ENCODE measurements at regions not wholly inside any gene's neighbourhood (a gene's known extent, or its start where the extent isn't known, plus 50 kb on each side); places are given as distances from the start of the nearest gene placed in this dataset.

- DNase-seq (ENCODE audit: low read depth), result no peak
- H3K4me3 ChIP-seq (ENCODE audit: low read depth, low read length), result no peak overlapping the region
- TF ChIP-seq, protein P1, sequence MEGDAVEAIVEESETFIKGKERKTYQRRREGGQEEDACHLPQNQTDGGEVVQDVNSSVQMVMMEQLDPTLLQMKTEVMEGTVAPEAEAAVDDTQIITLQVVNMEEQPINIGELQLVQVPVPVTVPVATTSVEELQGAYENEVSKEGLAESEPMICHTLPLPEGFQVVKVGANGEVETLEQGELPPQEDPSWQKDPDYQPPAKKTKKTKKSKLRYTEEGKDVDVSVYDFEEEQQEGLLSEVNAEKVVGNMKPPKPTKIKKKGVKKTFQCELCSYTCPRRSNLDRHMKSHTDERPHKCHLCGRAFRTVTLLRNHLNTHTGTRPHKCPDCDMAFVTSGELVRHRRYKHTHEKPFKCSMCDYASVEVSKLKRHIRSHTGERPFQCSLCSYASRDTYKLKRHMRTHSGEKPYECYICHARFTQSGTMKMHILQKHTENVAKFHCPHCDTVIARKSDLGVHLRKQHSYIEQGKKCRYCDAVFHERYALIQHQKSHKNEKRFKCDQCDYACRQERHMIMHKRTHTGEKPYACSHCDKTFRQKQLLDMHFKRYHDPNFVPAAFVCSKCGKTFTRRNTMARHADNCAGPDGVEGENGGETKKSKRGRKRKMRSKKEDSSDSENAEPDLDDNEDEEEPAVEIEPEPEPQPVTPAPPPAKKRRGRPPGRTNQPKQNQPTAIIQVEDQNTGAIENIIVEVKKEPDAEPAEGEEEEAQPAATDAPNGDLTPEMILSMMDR (conservative IDR thresholded peaks at IDR 0.05; ENCODE audit: low read depth, low read length), result no peak
Observed at GRCh38 chr18:25590456-25590855, 238.5 kb upstream of the ZNF521 start.

DNA sequence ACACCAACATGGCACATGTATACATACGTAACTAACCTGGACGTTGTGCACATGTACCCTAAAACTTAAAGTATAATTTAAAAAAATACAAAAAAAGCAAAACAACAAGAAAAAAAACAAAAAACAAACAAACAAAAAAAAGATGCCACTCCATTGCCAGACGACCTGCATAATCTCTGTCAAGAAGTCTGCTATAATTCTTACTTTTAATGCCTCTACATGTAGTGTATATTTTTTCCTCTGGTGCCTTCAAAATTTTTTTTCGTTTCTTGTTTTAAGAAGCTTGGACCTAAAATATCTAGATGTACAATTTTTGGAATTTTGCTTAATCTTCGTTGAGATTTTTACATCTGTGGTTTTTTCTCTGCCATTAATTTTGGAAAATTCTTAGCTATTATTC is 235.6 kb upstream of the ZNF521 start:
- TF ChIP-seq, protein P1 (conservative IDR thresholded peaks at IDR 0.05; ENCODE audit: low read depth, low read length), result no peak
- no peak overlapping the region for H3K4me3 ChIP-seq (ENCODE audit: low read depth, low read length)
- peak; percentile 4 for DNase-seq (ENCODE audit: low read depth)

DNA sequence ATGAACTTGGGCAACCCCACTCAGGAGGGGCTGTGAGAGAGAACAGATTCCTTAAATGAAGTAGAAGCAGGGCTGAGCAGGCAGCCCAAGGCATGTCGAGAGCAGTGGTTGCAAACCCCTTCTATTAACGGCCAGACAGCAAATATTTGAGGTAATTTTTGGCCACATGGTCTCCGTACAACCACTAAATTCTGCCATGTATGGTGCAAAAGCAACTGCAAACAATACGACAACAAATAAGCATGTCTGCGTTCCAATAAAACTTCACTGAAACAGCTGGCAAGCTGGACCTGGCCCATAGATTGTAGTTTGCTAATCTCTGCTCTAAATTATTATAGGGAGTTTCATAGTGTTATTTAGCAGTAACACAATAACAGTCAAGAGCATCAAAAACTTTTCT is 217.0 kb upstream of the ZNF521 start:
- TF ChIP-seq, protein P1 (conservative IDR thresholded peaks at IDR 0.05; ENCODE audit: low read depth, low read length), result no peak
- DNase-seq (ENCODE audit: low read depth), result no peak
- no peak overlapping the region for H3K4me3 ChIP-seq (ENCODE audit: low read depth, low read length)

GRCh38 chr18:25563816-25564683 is 212.1 kb upstream of the ZNF521 start:
- TF ChIP-seq, protein P1 (conservative IDR thresholded peaks at IDR 0.05; ENCODE audit: low read depth, low read length), result no peak
- DNase-seq (ENCODE audit: low read depth), result no peak
- no peak overlapping the region for H3K4me3 ChIP-seq (ENCODE audit: low read depth, low read length)

DNA sequence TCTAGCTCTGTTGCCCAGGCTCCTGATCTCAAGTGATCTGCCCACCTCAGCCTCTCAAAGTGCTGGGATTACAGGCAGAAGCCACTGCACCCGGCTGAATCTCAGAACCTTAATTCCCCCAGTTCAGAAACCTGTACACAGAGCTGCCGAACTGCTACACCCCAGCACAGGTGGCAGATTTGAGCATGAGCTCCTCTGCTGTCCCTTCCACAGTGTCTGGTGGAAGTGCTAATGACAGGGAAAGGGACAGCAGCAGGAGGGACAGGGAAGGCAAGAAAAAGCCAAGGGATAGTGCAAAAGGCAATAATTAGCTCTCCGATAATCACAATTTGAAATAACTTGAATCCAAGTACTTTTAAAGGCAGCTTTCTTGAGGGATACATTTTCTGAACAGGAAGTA is 211.4 kb upstream of the ZNF521 start:
- DNase-seq (ENCODE audit: low read depth), result no peak
- TF ChIP-seq, protein P1 (conservative IDR thresholded peaks at IDR 0.05; ENCODE audit: low read depth, low read length), result no peak
- no peak overlapping the region for H3K4me3 ChIP-seq (ENCODE audit: low read depth, low read length)

- DNase-seq (ENCODE audit: low read depth), result peak; percentile 50
- TF ChIP-seq, protein P1 (conservative IDR thresholded peaks at IDR 0.05; ENCODE audit: low read depth, low read length), result peak; percentile 40
- H3K4me3 ChIP-seq (ENCODE audit: low read depth, low read length), result no peak overlapping the region
Observed at GRCh38 chr18:25561918-25562317, 210.0 kb upstream of the ZNF521 start.

GRCh38 chr18:25560369-25560768 is 208.4 kb upstream of the ZNF521 start:
- no peak for DNase-seq (ENCODE audit: low read depth)
- TF ChIP-seq, protein P1 (conservative IDR thresholded peaks at IDR 0.05; ENCODE audit: low read depth, low read length), result no peak

More at GRCh38 chr18:25560369-25560768, 208.4 kb upstream of the ZNF521 start:
- no peak overlapping the region for H3K4me3 ChIP-seq (ENCODE audit: low read depth, low read length)
